Spleen (tissue), 11 donors: ENCODE measurements at regions not wholly inside any gene's neighbourhood (a gene's known extent, or its start where the extent isn't known, plus 50 kb on each side); places are given as distances from the start of the nearest gene placed in this dataset.

Experiments used
- DNase-seq: peaks from one replicate; pipeline ENCODE4 v3.0.0-alpha.2; 2020
- H3K27ac ChIP-seq, 8 donors: fragments of 200-600 bp; sonication (generic) in 7 of 8; 1 replicate in 4 of 8; 2 replicates in 4 of 8; pipeline versions ENCODE4 v1.5.0 to v1.8.0; 2016 to 2021; ENCODE audit warnings: inconsistent platforms in 4 of 8, mild to moderate bottlenecking in 4 of 8, moderate library complexity in 1 of 8
- H3K27me3 ChIP-seq, 7 donors: fragments of 200-600 bp; sonication (generic) in 6 of 7; replicated peaks in 1 of 7; 1 replicate in 4 of 7; 2 replicates in 3 of 7; pipeline versions ENCODE4 v1.5.0 to v1.8.0; 2016 to 2021; ENCODE audit warnings: inconsistent platforms in 3 of 7, mild to moderate bottlenecking in 1 of 7
- H3K36me3 ChIP-seq, 6 donors: fragments of 200-600 bp; sonication (generic) in 5 of 6; 1 replicate in 4 of 6; 2 replicates in 2 of 6; pipeline versions ENCODE4 v1.5.0 to v1.8.0; 2016 to 2021; ENCODE audit warnings: inconsistent platforms in 2 of 6
- H3K4me1 ChIP-seq, 6 donors: fragments of 200-600 bp; sonication (generic) in 5 of 6; 1 replicate in 3 of 6; 2 replicates in 3 of 6; pipeline versions ENCODE4 v1.5.0 to v1.8.0; 2016 to 2021; ENCODE audit warnings: inconsistent platforms in 3 of 6
- H3K4me3 ChIP-seq, 8 donors: fragments of 200-600 bp; sonication (generic) in 7 of 8; 1 replicate in 4 of 8; 2 replicates in 4 of 8; pipeline versions ENCODE4 v1.5.0 to v1.8.0; 2016 to 2021; ENCODE audit warnings: inconsistent platforms in 4 of 8, mild to moderate bottlenecking in 4 of 8, moderate library complexity in 2 of 8
- H3K9me3 ChIP-seq, 8 donors: fragments of 200-600 bp; sonication (generic) in 7 of 8; 1 replicate in 4 of 8; 2 replicates in 4 of 8; pipeline versions ENCODE4 v1.5.0 to v1.8.0; 2016 to 2021; ENCODE audit warnings: inconsistent platforms in 4 of 8
- CTCF ChIP-seq, 11 experiments: fragments of 200-600 bp in 7 of 11; fragments of 450-650 bp in 4 of 11; sonication (generic) in 4 of 11; IDR thresholded peaks in 8 of 11; conservative IDR thresholded peaks in 3 of 11; 1 replicate in 7 of 11; 2 replicates in 4 of 11; pipeline versions ENCODE4 v1.4.0 to v1.8.0; 2016 to 2021; ENCODE audit warnings: antibody characterized with exemption in 11 of 11, inconsistent platforms in 4 of 11, mild to moderate bottlenecking in 1 of 11
- POLR2A ChIP-seq, 3 donors: fragments of 450-650 bp; IDR thresholded peaks; one replicate each; pipeline ENCODE4 v1.5.1; 2017; ENCODE audit warnings: antibody characterized with exemption in 3 of 3, mild to moderate bottlenecking in 1 of 3
- POLR2AphosphoS5 ChIP-seq, 3 donors: sonication (generic); formaldehyde crosslinking; IDR thresholded peaks; one replicate each; pipeline ENCODE4 v1.5.1; 2017; ENCODE audit warnings: antibody characterized with exemption in 3 of 3
- WGBS, 5 donors: extraction: QIAGEN DNeasy Blood & Tissue Kit in 3 of 5; methylation state at CpG; one replicate each; pipeline versions ENCODE4 v1.1.5 to v1.1.7; 2013 to 2018; 5-methylcytosine and 5-hydroxymethylcytosine counted together
- intact Hi-C: fragments of 100-400 bp; cut with DNase I; formaldehyde crosslinking; loops from one replicate; pipeline ENCODE4 v1.15.0; 2023; ENCODE audit warnings: low total_unique reads
- donor health status: healthy with polysubstance abuse.
- donor health status: DM: no; HTN: no; CAD: no; lungs with moderate emphysema.
- donor health status: DM: no; HTN: no; CAD: no.
- donor health status: Bipolar disorder and iron deficiency.
- donor health status: healthy.
- donor health status: DM: no; HTN: no; CAD: no.
- donor health status: DM: yes; HTN: yes; CAD: no.

DNA sequence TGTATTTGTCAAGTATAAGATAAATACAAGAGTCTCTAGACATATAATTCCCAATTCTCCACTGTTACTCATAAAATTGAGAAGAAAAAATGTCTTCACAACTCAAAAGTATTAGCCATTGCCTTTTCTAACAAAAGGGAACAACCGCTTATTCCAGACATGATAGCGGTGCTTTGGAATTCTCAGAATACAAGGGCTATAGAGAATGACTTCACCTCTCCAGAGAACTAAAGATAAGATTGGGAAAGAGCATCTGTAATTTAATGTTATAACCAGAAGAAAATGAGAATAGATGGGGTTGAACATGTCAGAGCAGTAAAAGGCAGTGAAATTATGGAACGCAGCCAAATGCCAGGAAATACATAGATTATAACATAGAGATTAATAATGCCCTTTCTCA is 730.8 kb downstream of the C6orf118 start:
- H3K4me3 ChIP-seq = no peak overlapping the region
- DNase-seq = no peak
- WGBS, 5 donors = 61 to 84% (median 61%) methylated on average over 3 of the region's 3 CpGs
- H3K27ac ChIP-seq = no peak overlapping the region
- H3K27me3 ChIP-seq = no peaks in the 10 kb centered on the region
- H3K36me3 ChIP-seq = no peaks in the 10 kb centered on the region
- H3K9me3 ChIP-seq = peaks cover 0 to 48% (median 33%) of the 10 kb centered on the region in 8 donors
- H3K4me1 ChIP-seq = no peaks in the 10 kb centered on the region
- no peak for TF ChIP-seq CTCF (IDR thresholded peaks at IDR 0.05 in 8 of 11, conservative IDR thresholded peaks at IDR 0.05 in 3 of 11)
- no peak for TF ChIP-seq POLR2A (IDR thresholded peaks at IDR 0.05)
- TF ChIP-seq POLR2AphosphoS5 (IDR thresholded peaks at IDR 0.05) = no peak
- intact Hi-C loops = no loop called here

GRCh38 chr6:164570801-164571200 is 738.6 kb downstream of the C6orf118 start:
- H3K27ac ChIP-seq = no peak overlapping the region
- TF ChIP-seq CTCF (IDR thresholded peaks at IDR 0.05 in 8 of 11, conservative IDR thresholded peaks at IDR 0.05 in 3 of 11) (no peak), POLR2AphosphoS5 (IDR thresholded peaks at IDR 0.05) (no peak), POLR2A (IDR thresholded peaks at IDR 0.05) (no peak)
- 75 to 95% (median 88%) methylated on average over 6 of the region's 6 CpGs for WGBS, 5 donors
- H3K9me3 ChIP-seq = peaks cover 0 to 12% (median 5%) of the 10 kb centered on the region in 8 donors
- intact Hi-C loops = no loop called here
- H3K36me3 ChIP-seq = no peaks in the 10 kb centered on the region
- no peaks in the 10 kb centered on the region for H3K4me1 ChIP-seq
- no peak for DNase-seq
- no peak overlapping the region for H3K4me3 ChIP-seq
- no peaks in the 10 kb centered on the region for H3K27me3 ChIP-seq

- no peak overlapping the region for H3K4me3 ChIP-seq
- H3K36me3 ChIP-seq = no peaks in the 10 kb centered on the region
- H3K27me3 ChIP-seq = no peaks in the 10 kb centered on the region
- no peak overlapping the region for H3K27ac ChIP-seq
- WGBS, 5 donors = 50 to 81% (median 54%) methylated on average over 1 of the region's 1 CpG
- intact Hi-C loops = no loop called here
- DNase-seq = no peak
- peaks cover 0 to 11% (median 5%) of the 10 kb centered on the region in 8 donors for H3K9me3 ChIP-seq
- no peaks in the 10 kb centered on the region for H3K4me1 ChIP-seq
- TF ChIP-seq POLR2AphosphoS5 (IDR thresholded peaks at IDR 0.05) (no peak), POLR2A (IDR thresholded peaks at IDR 0.05) (no peak), CTCF (IDR thresholded peaks at IDR 0.05 in 8 of 11, conservative IDR thresholded peaks at IDR 0.05 in 3 of 11) (no peak)
Observed at GRCh38 chr6:164569509-164569908, 739.9 kb downstream of the C6orf118 start.

DNA sequence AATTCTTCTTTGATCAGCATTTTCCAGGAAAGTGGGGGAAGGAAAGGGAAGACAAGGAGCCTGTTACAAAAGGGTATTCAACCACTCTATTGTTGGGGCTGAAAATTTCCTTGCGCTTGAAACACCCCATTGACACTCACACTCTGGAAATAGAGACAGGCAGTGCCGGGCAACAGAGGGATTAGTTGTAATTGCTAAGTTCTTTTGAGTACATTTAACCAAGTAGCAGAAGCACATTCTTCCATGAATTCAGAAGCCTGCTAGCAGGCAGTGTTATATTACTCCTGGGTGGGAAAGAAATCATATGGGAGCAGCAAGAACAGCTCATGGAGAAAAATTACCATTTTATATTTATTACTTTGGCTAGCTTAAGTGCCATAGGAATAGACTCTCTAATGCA is 745.5 kb downstream of the C6orf118 start:
- no peak overlapping the region for H3K4me3 ChIP-seq
- TF ChIP-seq POLR2AphosphoS5 (IDR thresholded peaks at IDR 0.05) = no peak
- TF ChIP-seq CTCF (IDR thresholded peaks at IDR 0.05 in 8 of 11, conservative IDR thresholded peaks at IDR 0.05 in 3 of 11) = no peak
- TF ChIP-seq POLR2A (IDR thresholded peaks at IDR 0.05) = no peak
- intact Hi-C loops = no loop called here
- no peak overlapping the region for H3K27ac ChIP-seq
- WGBS, 5 donors = 87 to 94% (median 89%) methylated on average over 2 of the region's 2 CpGs
- H3K27me3 ChIP-seq = no peaks in the 10 kb centered on the region
- H3K9me3 ChIP-seq = peaks cover 3 to 48% (median 25%) of the 10 kb centered on the region in 8 donors
- H3K4me1 ChIP-seq = no peaks in the 10 kb centered on the region
- DNase-seq = no peak
- H3K36me3 ChIP-seq = no peaks in the 10 kb centered on the region
